ENCODE measurements at regions not wholly inside any gene's neighbourhood (a gene's known extent, or its start where the extent isn't known, plus 50 kb on each side); places are given as distances from the start of the nearest gene placed in this dataset.

- no peak for TF ChIP-seq E4F1 (IDR thresholded peaks at IDR 0.05; ENCODE audit: borderline replicate concordance, partially characterized antibody)
- no peak for TF ChIP-seq BCL3 (IDR thresholded peaks at IDR 0.05; ENCODE audit: borderline replicate concordance, insufficient read depth, low read depth, low read length, poor library complexity, severe bottlenecking)
- TF ChIP-seq PAX8 (IDR thresholded peaks at IDR 0.05): no peak
- no peak for TF ChIP-seq ELK1 (IDR thresholded peaks at IDR 0.05; ENCODE audit: low read depth, low read length)
- TF ChIP-seq POLR2AphosphoS2 (IDR thresholded peaks at IDR 0.05; ENCODE audit: low read depth, low read length): no peak
- no peak for TF ChIP-seq ZBTB33 (IDR thresholded peaks at IDR 0.05)
- TF ChIP-seq SREBF1 (IDR thresholded peaks at IDR 0.05; ENCODE audit: low read length): no peak
- no peak for TF ChIP-seq HSF1 (IDR thresholded peaks at IDR 0.05; ENCODE audit: low read depth, low read length)
- TF ChIP-seq GABPA (IDR thresholded peaks at IDR 0.05; ENCODE audit: low read depth): peak; percentile 45; the same call in 1 of the 2 replicates
- TF ChIP-seq NBN (IDR thresholded peaks at IDR 0.05): no peak
- no peak for TF ChIP-seq WRNIP1 (IDR thresholded peaks at IDR 0.05; ENCODE audit: borderline replicate concordance, low read depth, low read length)
- no peak for TF ChIP-seq ZNF274 (IDR thresholded peaks at IDR 0.05; ENCODE audit: insufficient read depth, insufficient read length)
- TF ChIP-seq HDGF (IDR thresholded peaks at IDR 0.05): no peak
- TF ChIP-seq USF1 (IDR thresholded peaks at IDR 0.05; ENCODE audit: borderline replicate concordance, extremely low read length, insufficient read depth, low read depth, low read length): no peak
- TF ChIP-seq CBFB (IDR thresholded peaks at IDR 0.05; ENCODE audit: low read depth): no peak
- 0 out of 2 replicates have a peak, but pooled peaks have one; percentile 36 for TF ChIP-seq CBX5 (IDR thresholded peaks at IDR 0.05; ENCODE audit: low read depth)
- TF ChIP-seq CREB1 (IDR thresholded peaks at IDR 0.05; ENCODE audit: low read depth): no peak; the same call in 1 of the 2 replicates
- TF ChIP-seq SPI1 (IDR thresholded peaks at IDR 0.05; ENCODE audit: borderline replicate concordance, insufficient read depth, low read depth, low read length): peak; percentile 41; the same call in 1 of the 2 replicates
- TF ChIP-seq BCL11A (IDR thresholded peaks at IDR 0.05; ENCODE audit: low read depth, low read length): peak; percentile 30; the same call in 1 of the 2 replicates
- TF ChIP-seq IRF3 (IDR thresholded peaks at IDR 0.05): no peak
- peak; percentile 51; the same call in 1 of the 2 replicates for TF ChIP-seq IRF4 (IDR thresholded peaks at IDR 0.05; ENCODE audit: low read depth, low read length)
- no peak for TF ChIP-seq STAT1 (conservative IDR thresholded peaks at IDR 0.05)
These were observed 127.4 kb downstream of the PALM2AKAP2 start (continued) for GRCh38 chr9:109907400-109907799.
